UCSD-AML1 (cell line): ENCODE measurements at regions not wholly inside any gene's neighbourhood (a gene's known extent, or its start where the extent isn't known, plus 50 kb on each side); places are given as distances from the start of the nearest gene placed in this dataset.
"Not testable (repeated sequence)": the region's sequence is repeated elsewhere in the genome, so short reads cannot be mapped to it uniquely, and the experiment has no call there.

Source experiments
- DNase-seq: peaks from one replicate; lab custom pipeline; 2025; ENCODE audit not compliant: unreplicated experiment; lab: John Stamatoyannopoulos, UW

- no peak for DNase-seq
Measured at GRCh38 chr7:47092336-47092735, 489.6 kb downstream of the TNS3 start.

DNA sequence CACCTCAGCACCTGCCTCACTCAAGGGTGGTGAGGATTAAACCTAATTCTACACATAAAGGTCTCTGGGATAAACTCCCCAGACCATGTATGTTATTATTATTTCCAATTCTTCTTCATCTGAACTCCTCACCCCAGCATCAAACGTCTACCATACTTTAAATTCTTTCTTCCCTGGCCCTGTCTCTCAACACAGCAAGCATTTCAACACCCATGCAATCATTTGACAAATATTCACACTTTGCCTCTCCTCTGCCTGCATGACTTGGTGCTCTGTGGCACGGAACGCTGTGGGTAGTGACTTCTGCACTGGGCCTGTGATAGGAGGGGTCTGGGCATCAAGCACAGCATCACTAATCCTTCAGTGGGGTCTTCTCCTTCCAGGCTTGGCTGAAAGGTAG lies 490.8 kb downstream of the TNS3 start:
- no peak for DNase-seq

DNA sequence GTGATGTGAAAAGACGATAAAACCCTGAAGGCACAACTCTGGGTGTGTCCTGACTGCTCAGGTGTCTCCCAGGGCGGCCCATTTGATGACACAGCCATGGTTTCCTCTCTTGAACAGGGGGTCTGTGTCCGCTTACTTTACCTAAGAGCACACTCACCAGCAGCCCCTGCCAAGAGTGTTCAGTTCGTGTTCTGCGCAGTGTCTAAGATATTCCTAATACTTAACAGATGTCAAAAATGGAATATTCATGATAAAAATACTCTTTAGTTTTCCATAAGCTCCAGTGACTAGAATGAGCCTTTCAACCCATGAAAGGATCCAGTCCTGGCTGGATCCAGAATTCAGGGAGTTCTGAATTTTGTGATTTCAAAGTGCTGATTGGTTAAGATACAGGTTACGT lies 492.4 kb downstream of the TNS3 start:
- DNase-seq: no peak

GRCh38 chr7:47089068-47089417 lies 492.9 kb downstream of the TNS3 start:
- no peak for DNase-seq

GRCh38 chr7:47088329-47089067 lies 493.4 kb downstream of the TNS3 start:
- DNase-seq: peak; percentile 8

- no peak for DNase-seq
Measured at GRCh38 chr7:47087866-47088265, 494.0 kb downstream of the TNS3 start.

DNA sequence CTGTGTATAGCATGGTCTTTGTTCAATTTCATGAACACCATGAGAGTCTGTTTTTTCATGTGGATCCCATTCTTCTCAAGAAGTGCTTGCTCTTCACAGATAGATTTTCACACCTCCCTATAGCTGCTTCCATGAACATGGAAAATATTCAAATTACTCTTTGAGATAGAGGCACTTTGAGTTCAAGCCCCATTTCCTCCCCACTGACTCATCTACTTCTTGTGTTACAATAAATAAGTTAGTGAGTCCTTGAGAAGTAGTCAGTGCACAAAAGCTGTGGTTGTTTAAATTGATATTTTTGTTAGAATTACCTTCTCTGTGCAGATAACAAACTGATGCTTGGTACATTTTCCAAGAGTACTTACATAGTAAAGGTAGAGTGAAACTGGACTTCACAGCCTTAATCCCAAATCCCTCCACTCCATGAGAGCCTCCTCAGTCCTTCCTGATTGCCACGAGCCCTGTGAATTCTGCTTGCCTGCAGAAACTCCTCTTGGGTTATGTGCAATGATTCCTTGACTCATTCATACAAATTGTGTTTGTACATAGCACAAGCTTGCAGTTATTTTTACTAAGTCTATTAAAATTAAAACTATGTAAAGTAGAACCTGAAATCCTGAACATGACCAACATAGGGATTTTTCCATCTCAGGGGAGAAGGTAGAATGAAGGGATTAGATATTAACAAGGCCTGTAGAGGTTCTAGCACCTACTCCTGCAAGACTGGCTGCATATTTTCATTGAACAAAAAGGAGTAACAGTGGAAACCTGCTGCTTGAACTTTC lies 496.2 kb downstream of the TNS3 start:
- DNase-seq: no peak

DNA sequence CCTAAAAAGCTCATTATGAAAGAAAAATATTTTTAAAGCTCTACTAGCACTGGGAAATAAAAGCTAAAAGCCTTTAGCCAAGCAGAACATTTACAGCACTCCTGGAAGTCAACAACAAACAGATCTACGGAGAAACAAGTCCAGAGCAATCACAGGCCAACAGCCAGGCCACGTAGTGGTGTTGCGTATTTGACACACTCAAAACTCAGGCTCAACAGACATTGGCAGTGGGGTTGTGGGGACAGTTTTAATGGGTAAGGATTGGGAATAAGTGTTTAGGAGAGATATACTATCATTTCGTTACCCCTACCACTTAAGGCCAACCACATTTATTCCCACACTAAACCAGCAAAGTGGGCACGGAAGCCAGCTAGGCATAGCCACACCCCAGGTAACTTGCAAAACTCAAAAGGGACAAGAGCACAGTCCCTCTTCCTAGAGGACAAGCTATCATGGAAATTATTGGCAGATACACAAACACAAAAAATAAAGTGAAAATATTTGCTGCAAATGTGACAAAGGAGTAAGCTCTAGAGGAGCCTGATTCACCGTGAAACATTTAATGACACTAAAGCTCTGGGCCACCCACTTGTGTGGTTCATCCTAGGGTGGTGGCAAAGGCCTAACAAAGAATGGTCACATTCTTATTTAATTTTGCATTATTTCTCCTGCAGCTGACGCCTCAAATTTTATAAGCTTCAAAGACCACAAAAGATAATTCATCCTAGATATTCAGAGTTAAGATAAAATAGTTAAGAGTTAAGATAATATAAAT lies 498.2 kb downstream of the TNS3 start:
- DNase-seq: no peak

GRCh38 chr7:47080816-47081215 lies 501.1 kb downstream of the TNS3 start:
- DNase-seq: no peak

GRCh38 chr7:47078241-47078640 lies 503.7 kb downstream of the TNS3 start:
- no peak for DNase-seq

GRCh38 chr7:47074702-47075153 lies 507.2 kb downstream of the TNS3 start:
- DNase-seq: no peak

GRCh38 chr7:47073284-47073683 lies 508.6 kb downstream of the TNS3 start:
- DNase-seq: no peak

DNA sequence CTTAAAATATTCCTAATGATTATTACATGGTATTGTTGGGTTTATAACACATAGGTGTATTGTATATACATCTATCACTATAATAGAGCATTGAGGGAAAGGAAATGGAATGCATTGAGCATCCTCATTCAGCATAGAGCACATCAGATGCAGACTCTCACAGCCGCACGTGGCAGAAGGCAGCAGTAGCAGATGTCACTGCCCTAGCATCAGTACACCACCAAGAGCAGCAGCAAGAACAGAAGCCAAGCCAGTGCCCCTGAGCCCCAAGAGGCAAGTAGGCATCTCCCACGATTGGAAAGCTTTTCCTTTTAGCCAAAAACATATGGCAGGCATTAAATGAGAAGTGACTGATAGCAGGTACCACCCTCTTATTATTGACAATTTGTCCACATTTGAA lies 510.0 kb downstream of the TNS3 start:
- DNase-seq: no peak

DNA sequence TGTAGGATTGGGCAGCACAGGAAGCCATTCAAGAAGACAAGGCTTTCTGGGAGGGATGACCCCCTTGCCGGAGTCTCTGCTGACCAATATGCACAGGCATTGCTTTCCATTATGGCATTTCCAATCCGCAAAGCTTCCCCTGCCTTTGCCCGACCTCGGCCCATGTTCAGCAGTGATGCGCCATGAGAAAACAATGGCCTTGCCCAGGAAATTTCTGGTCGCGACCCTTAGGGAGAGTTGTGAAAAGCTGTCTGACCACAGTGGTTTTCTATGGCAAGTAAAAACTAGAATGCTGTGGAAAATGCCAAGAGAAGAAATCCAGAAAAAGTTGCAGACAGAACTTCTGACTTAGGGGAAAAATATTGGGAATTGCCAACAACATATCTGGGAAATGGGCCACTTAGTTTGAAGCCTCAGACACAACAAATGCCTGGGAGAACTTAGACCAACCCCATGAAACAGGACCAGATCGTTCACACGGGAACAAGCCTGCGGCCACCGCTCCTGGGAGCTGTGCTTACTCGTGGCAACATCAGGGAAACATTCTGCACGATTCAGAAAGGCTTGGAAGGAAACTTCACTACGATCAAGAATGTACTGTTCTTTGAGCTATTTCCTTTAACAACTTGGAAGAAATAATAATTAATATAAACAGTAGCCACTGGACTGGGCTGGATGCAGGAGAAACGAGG lies 512.4 kb downstream of the TNS3 start:
- no peak for DNase-seq

DNA sequence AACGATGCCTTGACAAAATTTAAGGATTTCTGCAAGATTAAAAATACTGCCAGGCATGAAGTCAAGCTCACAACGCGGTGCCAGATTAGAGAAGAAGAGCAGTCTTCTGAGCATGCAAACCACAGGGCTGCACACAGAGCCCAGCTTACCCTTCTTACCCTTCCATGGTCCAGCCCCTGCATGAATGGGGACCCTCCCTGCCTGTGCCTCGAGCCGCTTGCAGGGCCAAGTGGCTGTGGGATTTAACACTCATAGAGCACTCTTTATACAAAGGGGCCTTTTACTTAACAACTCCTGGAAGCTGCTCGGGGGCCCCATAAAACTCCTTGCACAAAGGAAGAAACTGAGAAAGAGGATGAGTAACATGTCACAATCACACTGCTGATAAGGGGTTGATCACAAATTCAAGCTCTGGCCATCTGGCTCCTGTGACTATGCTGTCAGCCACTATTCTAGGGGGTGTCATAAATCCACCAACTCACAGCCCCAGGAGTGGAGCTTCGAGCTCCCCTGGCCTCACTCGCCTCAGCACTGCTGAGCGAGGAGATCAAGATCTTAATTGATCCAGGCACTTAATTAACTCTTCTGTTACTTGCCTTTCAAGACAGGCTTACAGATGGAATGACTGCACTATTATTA lies 514.8 kb downstream of the TNS3 start:
- no peak for DNase-seq

DNA sequence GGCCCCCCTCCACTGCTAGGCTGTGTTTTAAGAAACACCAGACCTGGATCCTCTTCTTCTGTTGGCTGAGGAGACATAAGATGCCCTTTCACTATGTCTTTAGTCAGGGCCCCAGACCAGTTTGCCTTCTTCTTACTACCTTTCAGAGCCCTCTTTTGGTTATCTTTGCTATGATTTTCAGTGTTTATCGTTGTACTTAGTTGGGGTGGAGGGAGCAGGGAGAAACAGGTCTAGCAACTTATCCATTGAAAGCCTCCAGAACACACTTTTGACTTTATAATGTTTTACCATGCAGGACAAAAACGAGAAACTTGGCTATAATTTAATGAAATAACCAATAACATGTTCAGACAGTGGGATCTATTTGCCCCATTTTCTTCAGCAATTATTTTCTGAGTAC lies 525.2 kb downstream of the TNS3 start:
- DNase-seq: no peak

DNA sequence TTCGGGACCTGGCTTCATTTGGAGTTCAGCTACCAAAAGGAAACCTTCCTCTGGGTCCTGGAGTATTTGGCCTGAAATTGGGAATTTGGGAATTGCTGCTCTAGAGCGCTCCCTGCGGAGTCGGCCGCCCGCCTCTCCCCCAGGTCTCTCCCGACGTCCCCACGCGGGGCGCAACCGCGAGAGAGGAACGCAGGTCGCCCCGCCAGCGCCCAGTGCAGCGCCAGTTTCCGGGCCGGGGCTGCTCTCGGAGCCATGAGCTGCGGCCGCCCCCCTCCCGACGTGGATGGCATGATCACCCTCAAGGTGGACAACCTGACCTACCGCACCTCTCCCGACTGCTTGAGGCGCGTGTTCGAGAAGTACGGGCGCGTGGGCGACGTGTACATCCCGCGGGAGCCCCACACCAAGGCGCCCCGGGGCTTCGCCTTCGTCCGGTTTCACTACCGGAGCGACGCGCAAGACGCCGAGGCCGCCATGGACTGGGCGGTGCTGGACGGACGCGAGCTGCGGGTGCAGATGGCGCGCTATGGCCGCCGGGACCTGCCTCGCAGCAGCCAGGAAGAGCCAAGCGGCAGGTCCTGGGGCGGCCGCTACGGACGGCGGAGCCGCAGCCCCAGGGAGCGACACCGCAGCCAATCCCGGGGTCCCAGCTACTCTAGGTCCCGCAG lies 529.2 kb downstream of the TNS3 start:
- not testable (repeated sequence) for DNase-seq

DNA sequence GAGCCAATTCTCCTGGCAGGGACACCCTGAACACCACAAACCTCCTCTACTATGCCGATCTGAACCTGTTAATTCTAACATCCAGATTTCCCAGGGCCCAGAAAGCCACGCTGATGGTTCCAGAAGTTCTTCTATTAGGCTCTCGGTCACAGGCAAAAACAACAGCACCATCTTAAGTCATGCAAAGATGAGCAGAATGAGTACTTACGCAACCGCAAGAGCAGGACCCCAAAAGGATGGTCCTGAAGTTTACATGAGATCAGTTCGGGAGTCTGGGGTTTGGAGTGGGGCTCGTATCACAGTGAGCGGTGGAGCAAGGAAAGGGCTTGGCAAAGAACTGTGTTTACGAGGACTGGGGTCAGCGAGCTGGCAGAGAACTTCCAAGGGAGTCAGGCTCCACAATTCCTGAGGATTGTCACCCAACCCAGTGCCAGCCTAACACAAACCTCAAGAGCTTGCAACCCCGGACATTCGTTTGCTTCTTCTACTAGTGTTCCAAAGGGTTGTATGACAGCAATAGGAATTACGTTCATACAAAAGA lies 532.6 kb downstream of the TNS3 start:
- DNase-seq: no peak

DNA sequence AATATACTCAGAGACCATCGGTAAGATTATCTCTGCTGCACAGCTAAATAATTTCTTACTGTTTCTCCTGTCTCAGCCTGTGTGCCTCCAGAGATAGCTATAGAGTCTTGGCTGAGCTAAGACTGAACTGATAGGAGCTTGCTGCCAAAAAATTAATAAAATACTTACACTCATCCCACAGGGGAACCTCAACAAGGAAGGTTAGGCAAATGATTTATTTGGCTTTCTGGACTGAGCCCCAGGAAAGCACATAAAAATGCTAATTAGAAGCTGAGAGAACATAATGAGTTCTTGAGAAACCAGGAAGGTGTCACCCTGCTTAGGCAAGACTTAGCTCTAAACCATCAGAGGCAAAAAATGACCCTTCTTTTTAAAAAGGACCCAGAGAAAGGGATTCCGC lies 534.5 kb downstream of the TNS3 start:
- DNase-seq: no peak

GRCh38 chr7:47046949-47047348 lies 535.0 kb downstream of the TNS3 start:
- DNase-seq: no peak
